GM12878 (cell line): ENCODE measurements at regions not wholly inside any gene's neighbourhood (a gene's known extent, or its start where the extent isn't known, plus 50 kb on each side); places are given as distances from the start of the nearest gene placed in this dataset.

ENCODE experiments used
- ATAC-seq: fragments of 200-7000 bp; cut with Tn5 transposase; 3 replicates; pipeline ENCODE4 v1.9.1; 2020; ENCODE audit warnings: mild to moderate bottlenecking, moderate library complexity
- BruUV-seq: library from RNA; stranded (reverse); fragments of 400-500 nt; replicated peaks from 2 replicates; lab custom pipeline; 2021; lab: Mats Ljungman, UMichigan
- CTCF ChIA-PET: fragments of 300-600 bp; sonication (Branson Sonifier 250); formaldehyde crosslinking; extraction: SDS; loops from one replicate; lab custom pipeline; 2021; ENCODE audit warnings: inconsistent platforms; lab: Yijun Ruan, JAX
- POLR2A ChIA-PET: fragments of 350-600 bp; formaldehyde crosslinking; extraction: SDS; loops from one replicate; lab custom pipeline; 2021; ENCODE audit warnings: inconsistent platforms; lab: Charles Lee
- RAD21 ChIA-PET: fragments of 300-600 bp; sonication (Branson Sonifier 250); formaldehyde crosslinking; loops from one replicate; lab custom pipeline; 2023; ENCODE audit warnings: antibody characterized with exemption; ENCODE audit not compliant: unreplicated experiment; lab: Charles Lee
- SMC1A ChIA-PET: fragments of 300-600 bp; sonication (Branson Sonifier 250); formaldehyde crosslinking; loops from one replicate; lab custom pipeline; 2023; ENCODE audit not compliant: unreplicated experiment, uncharacterized antibody; lab: Charles Lee
- DNase-seq: peaks from one replicate; pipeline ENCODE4 v3.0.0-alpha.2; 2011; ENCODE audit warnings: low read depth, low spot score
- FAIRE-seq: peaks from 3 replicates; lab custom pipeline; 2011; peaks lifted over from hg19 to GRCh38; lab: Jason Lieb, UNC
- H2AFZ ChIP-seq: 2 replicates; pipeline ENCODE4 v1.6.0; 2011; ENCODE audit warnings: low read depth, low read length, control low read depth; ENCODE audit not compliant: control insufficient read depth
- H3K27ac ChIP-seq: 2 replicates; pipeline ENCODE4 v1.5.1; 2011; ENCODE audit warnings: control low read depth; ENCODE audit not compliant: control insufficient read depth, insufficient read depth
- H3K27me3 ChIP-seq, 2 experiments: replicated peaks in 1 of 2; 2 replicates each; pipeline versions ENCODE4 v1.6.0 to v1.6.1; 2011; ENCODE audit warnings: low read length in 1 of 2; ENCODE audit not compliant: control insufficient read depth in 2 of 2, insufficient read depth in 2 of 2
- H3K36me3 ChIP-seq, 2 experiments: 2 replicates each; pipeline ENCODE4 v1.5.1; 2011; ENCODE audit warnings: low read length in 1 of 2; ENCODE audit not compliant: control insufficient read depth in 2 of 2, insufficient read depth in 2 of 2
- H3K4me1 ChIP-seq: 2 replicates; pipeline ENCODE4 v1.6.1; 2011; ENCODE audit warnings: mild to moderate bottlenecking, low read length, moderate library complexity, mixed read lengths; ENCODE audit not compliant: control insufficient read depth, insufficient read depth
- H3K4me2 ChIP-seq: 2 replicates; pipeline ENCODE4 v1.6.0; 2011; ENCODE audit warnings: control low read depth; ENCODE audit not compliant: control insufficient read depth, insufficient read depth
- H3K4me3 ChIP-seq: fragments of 200-600 bp; sonication (generic); 2 replicates; pipeline ENCODE4 v1.5.1; 2016
- H3K79me2 ChIP-seq: 2 replicates; pipeline ENCODE4 v1.6.0; 2011; ENCODE audit warnings: low read length; ENCODE audit not compliant: control insufficient read depth, insufficient read depth
- H3K9ac ChIP-seq: 2 replicates; pipeline ENCODE4 v1.8.0; 2011; ENCODE audit warnings: low read length, control low read depth, mixed read lengths; ENCODE audit not compliant: control insufficient read depth, insufficient read depth
- H3K9me3 ChIP-seq: replicated peaks from 3 replicates; pipeline ENCODE4 v1.5.1; 2011; ENCODE audit warnings: mild to moderate bottlenecking, low read length; ENCODE audit not compliant: control insufficient read depth, insufficient read depth
- H4K20me1 ChIP-seq: 2 replicates; pipeline ENCODE4 v1.6.0; 2011; ENCODE audit not compliant: control insufficient read depth, insufficient read depth
- ATF7 ChIP-seq: fragments of 450-650 bp; IDR thresholded peaks from 2 replicates; pipeline ENCODE4 v1.6.1; 2016; ENCODE audit warnings: low read depth, mild to moderate bottlenecking
- BMI1 ChIP-seq: fragments of 450-650 bp; IDR thresholded peaks from 2 replicates; pipeline ENCODE4 v1.6.1; 2016; ENCODE audit warnings: mild to moderate bottlenecking, moderate library complexity, borderline replicate concordance
- CBX3 ChIP-seq: fragments of 200-600 bp; sonication (generic); IDR thresholded peaks from 2 replicates; pipeline ENCODE4 v1.6.1; 2016; ENCODE audit warnings: low read depth, borderline replicate concordance
- E4F1 ChIP-seq: fragments of 450-650 bp; IDR thresholded peaks from 2 replicates; pipeline ENCODE4 v1.6.1; 2018; ENCODE audit warnings: borderline replicate concordance, mild to moderate bottlenecking; ENCODE audit not compliant: partially characterized antibody
- EP300 ChIP-seq, 2 experiments: fragments of 150-350 bp in 1 of 2; IDR thresholded peaks; 2 replicates each; pipeline ENCODE4 v1.6.1; 2011 to 2012; ENCODE audit warnings: low read depth in 2 of 2, low read length in 2 of 2, borderline replicate concordance in 1 of 2, improper control_type of control experiment in 1 of 2, inconsistent platforms in 1 of 2; ENCODE audit not compliant: control insufficient read depth in 1 of 2
- FOXK2 ChIP-seq: fragments of 450-650 bp; IDR thresholded peaks from 2 replicates; pipeline ENCODE4 v1.6.1; 2017; ENCODE audit warnings: mild to moderate bottlenecking, moderate library complexity
- JUNB ChIP-seq: IDR thresholded peaks from 2 replicates; pipeline ENCODE4 v1.6.1; 2016; ENCODE audit warnings: antibody characterized with exemption, mild to moderate bottlenecking
- KDM1A ChIP-seq: fragments of 200-600 bp; sonication (generic); IDR thresholded peaks from 2 replicates; pipeline ENCODE4 v1.6.1; 2016; ENCODE audit warnings: borderline replicate concordance
- MEF2A ChIP-seq: IDR thresholded peaks from 2 replicates; pipeline ENCODE4 v1.6.1; 2011; ENCODE audit warnings: low read depth, mild to moderate bottlenecking, low read length, moderate library complexity; ENCODE audit not compliant: insufficient read depth
- MTA2 ChIP-seq: fragments of 450-650 bp; IDR thresholded peaks from 2 replicates; pipeline ENCODE4 v1.6.1; 2016; ENCODE audit warnings: low read depth, mild to moderate bottlenecking, moderate library complexity
- SMARCA5 ChIP-seq: fragments of 450-650 bp; IDR thresholded peaks from 2 replicates; pipeline ENCODE4 v1.6.1; 2017; ENCODE audit warnings: mild to moderate bottlenecking
- SPI1 ChIP-seq: IDR thresholded peaks from 2 replicates; pipeline ENCODE4 v1.6.1; 2011; ENCODE audit warnings: low read depth, mild to moderate bottlenecking, low read length, moderate library complexity, borderline replicate concordance; ENCODE audit not compliant: insufficient read depth
- YY1 ChIP-seq: IDR thresholded peaks from 2 replicates; pipeline ENCODE4 v1.6.1; 2011; ENCODE audit warnings: low read depth, mild to moderate bottlenecking, low read length
- ZBTB33 ChIP-seq: fragments of 450-650 bp; IDR thresholded peaks from 2 replicates; pipeline ENCODE4 v1.6.1; 2017; ENCODE audit warnings: mild to moderate bottlenecking
- WGBS: methylation state at CpG from one replicate; pipeline ENCODE4 v1.1.6; 2016; ENCODE audit warnings: low lambda C conversion rate; ENCODE audit not compliant: insufficient replicate concordance, insufficient coverage; ENCODE audit errors: missing lambda C conversion rate; 5-methylcytosine and 5-hydroxymethylcytosine counted together
- in situ Hi-C: fragments of 300-500 bp; cut with MboI; formaldehyde crosslinking; loops from 9 replicates; pipeline ENCODE4 v1.14.3; 2018; ENCODE audit warnings: mixed read lengths
- intact Hi-C: fragments of 100-400 bp; cut with micrococcal nuclease; formaldehyde crosslinking; loops from one replicate; pipeline ENCODE4 v1.14.2; 2022; ENCODE audit not compliant: unreplicated experiment

- H3K9me3 ChIP-seq: no peaks in the 10 kb centered on the region
- CTCF ChIA-PET: no interaction called here
- RAD21 ChIA-PET: no interaction called here
- intact Hi-C loops: no loop called here
- no peak for DNase-seq
- H3K27ac ChIP-seq: no peak overlapping the region
- 2% methylated on average over 2 of the region's 2 CpGs for WGBS
- TF ChIP-seq SPI1 (0 out of 2 replicates have a peak, but pooled peaks have one; percentile 27), BMI1 (no peak), KDM1A (no peak), CBX3 (no peak), FOXK2 (no peak)
- TF ChIP-seq, all 136 proteins: peak for 1
- FAIRE-seq (no peak), ATAC-seq (no peak)
- ChIA-PET SMC1A (interaction anchor here (1.2 kb wide), 1 partner anchor 16 kb away, joined by 3 read pairs; no protein-coding TSS in a partner anchor), POLR2A (no interaction called here)
- BruUV-seq: no TSS peak
- no peaks in the 10 kb centered on the region for H3K27me3 ChIP-seq
- H3K4me2 ChIP-seq: no peak overlapping the region
- in situ Hi-C loops: no loop called here
- no peaks in the 10 kb centered on the region for H3K79me2 ChIP-seq
- no peak overlapping the region for H2AFZ ChIP-seq
- H4K20me1 ChIP-seq: no peaks in the 10 kb centered on the region
- no peak overlapping the region for H3K9ac ChIP-seq
- no peak overlapping the region for H3K4me3 ChIP-seq
- peaks cover 10% of the 10 kb centered on the region for H3K4me1 ChIP-seq
- no peaks in the 10 kb centered on the region for H3K36me3 ChIP-seq
These were observed 325.8 kb downstream of the LMO7 start for GRCh38 chr13:75961911-75962310.

DNA sequence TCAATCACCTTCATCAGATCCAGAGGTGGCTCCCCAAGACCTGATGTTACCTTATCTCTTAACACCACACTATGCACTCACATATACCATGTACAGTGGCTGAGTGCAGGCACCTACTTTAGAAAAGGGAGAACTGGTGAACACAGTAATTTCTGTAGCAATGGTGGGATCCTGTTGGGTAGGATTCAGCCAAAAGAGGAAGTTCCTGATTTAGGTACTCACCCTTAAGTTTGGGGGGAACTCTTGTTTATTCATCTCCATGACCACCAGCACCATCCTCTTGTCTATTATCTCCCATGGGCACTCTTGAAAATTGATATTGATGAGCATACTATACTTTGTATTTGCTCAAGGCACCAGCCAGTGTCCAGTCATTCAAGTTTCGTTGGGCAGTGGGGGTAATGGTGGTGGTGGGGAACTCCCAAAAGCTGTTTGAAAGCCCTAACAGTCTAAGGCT is 324.4 kb downstream of the LMO7 start:
- BruUV-seq: no TSS peak
- H3K4me3 ChIP-seq: no peak overlapping the region
- ChIA-PET SMC1A (interaction anchor here (1.0 kb wide), 1 partner anchor 50 kb away, joined by 3 read pairs; no protein-coding TSS in a partner anchor), POLR2A (no interaction called here), CTCF (no interaction called here), RAD21 (interaction anchor here (1.1 kb wide), 1 partner anchor 91 kb away, joined by 3 read pairs; no protein-coding TSS in a partner anchor)
- H3K27me3 ChIP-seq: no peaks in the 10 kb centered on the region
- 0 out of 2 replicates have a peak overlapping the region, but pooled peaks have one; percentile 48 for H3K4me2 ChIP-seq
- intact Hi-C loops (no loop called here), in situ Hi-C loops (no loop called here)
- no peaks in the 10 kb centered on the region for H3K79me2 ChIP-seq
- no peaks in the 10 kb centered on the region for H3K36me3 ChIP-seq
- no peak overlapping the region for H3K9ac ChIP-seq
- 0% methylated on average over 1 of the region's 1 CpG for WGBS
- no peak for FAIRE-seq
- peak; percentile 42 for DNase-seq
- H3K9me3 ChIP-seq: no peaks in the 10 kb centered on the region
- H3K27ac ChIP-seq: no peak overlapping the region
- peak overlapping the region; percentile 24; the same call in 1 of the 2 replicates for H2AFZ ChIP-seq
- peak; percentile 97 for ATAC-seq
- peaks cover 10% of the 10 kb centered on the region for H3K4me1 ChIP-seq
- H4K20me1 ChIP-seq: no peaks in the 10 kb centered on the region
- TF ChIP-seq E4F1 (no peak), SMARCA5 (no peak), ZBTB33 (no peak), EP300 (IDR thresholded peaks at IDR 0.05; ENCODE audit: borderline replicate concordance in 1 of 2, control insufficient read depth in 1 of 2, low read depth in 2 of 2, low read length in 2 of 2) (peak in 1 of 2 experiments; percentile 75; a peak in 1 of 4 replicates), JUNB (peak; percentile 66), MTA2 (peak; percentile 85), YY1 (peak; percentile 62; the same call in 1 of the 2 replicates), ATF7 (peak; percentile 41; the same call in 1 of the 2 replicates), MEF2A (peak; percentile 68; the same call in 1 of the 2 replicates)
